Activated CD4-positive, alpha-beta T cell treated with anti-CD3 and anti-CD28 coated beads, Interleukin-2, amount 10 ng/mL, durations not matched to agents 24 days and 14 days (primary cell): ENCODE measurements at regions not wholly inside any gene's neighbourhood (a gene's known extent, or its start where the extent isn't known, plus 50 kb on each side); places are given as distances from the start of the nearest gene placed in this dataset.
"Not testable (repeated sequence)": the region's sequence is repeated elsewhere in the genome, so short reads cannot be mapped to it uniquely, and the experiment has no call there.

Experiments
- DNase-seq: peaks from one replicate; pipeline ENCODE4 v3.0.0; 2022
- H3K27ac Mint-ChIP-seq: one replicate; pipeline ENCODE4 v1.8.0; 2022; ENCODE audit warnings: mild to moderate bottlenecking, mixed read lengths
- H3K27me3 Mint-ChIP-seq: one replicate; pipeline ENCODE4 v1.8.0; 2022; ENCODE audit warnings: mixed read lengths
- H3K36me3 Mint-ChIP-seq: one replicate; pipeline ENCODE4 v1.8.0; 2022; ENCODE audit warnings: low read depth, mild to moderate bottlenecking, mixed read lengths
- H3K4me1 Mint-ChIP-seq: one replicate; pipeline ENCODE4 v1.8.0; 2021; ENCODE audit warnings: mixed read lengths
- H3K4me3 Mint-ChIP-seq: one replicate; pipeline ENCODE4 v1.8.0; 2022; ENCODE audit warnings: mild to moderate bottlenecking, moderate library complexity, mixed read lengths
- H3K9me3 Mint-ChIP-seq: one replicate; pipeline ENCODE4 v1.8.0; 2021; ENCODE audit warnings: mixed read lengths
- intact Hi-C: fragments of 100-400 bp; cut with micrococcal nuclease; formaldehyde crosslinking; loops from one replicate; pipeline ENCODE4 v1.15.1; 2023

DNA sequence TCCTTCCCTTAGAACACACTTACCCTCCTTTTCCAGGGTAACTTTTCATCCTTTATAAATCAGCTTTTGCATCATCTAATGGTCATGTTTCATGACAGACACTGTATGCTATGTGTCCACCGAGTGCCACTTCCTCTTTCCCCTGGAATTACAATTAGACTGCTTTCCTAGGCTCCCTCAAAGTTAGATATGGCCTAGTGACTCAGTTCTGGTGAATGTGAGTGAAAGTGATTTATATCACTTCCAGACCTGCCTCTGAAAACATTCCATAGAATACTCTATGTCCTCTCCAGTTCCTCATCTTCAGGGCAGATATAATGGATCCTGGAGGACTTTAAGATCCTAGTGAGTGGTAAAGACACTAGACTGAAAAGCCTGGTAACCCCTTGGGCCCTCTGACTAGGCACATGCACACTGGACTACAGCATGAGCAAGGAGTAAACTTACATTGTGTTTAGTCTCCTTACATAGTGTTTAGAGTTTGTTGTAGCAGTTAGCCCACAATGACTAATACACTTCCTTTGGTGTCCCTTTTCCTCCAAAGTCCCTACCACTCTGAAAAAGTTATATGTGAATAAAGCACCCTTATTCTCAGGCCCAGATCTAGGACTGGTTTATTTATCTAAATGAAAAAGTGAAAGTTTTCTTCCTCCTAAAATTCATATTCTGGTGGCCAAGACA is 59.3 kb downstream of the GPR88 start:
- peaks cover 7% of the 10 kb centered on the region for H3K9me3 Mint-ChIP-seq
- no peak overlapping the region for H3K27ac Mint-ChIP-seq

DNA sequence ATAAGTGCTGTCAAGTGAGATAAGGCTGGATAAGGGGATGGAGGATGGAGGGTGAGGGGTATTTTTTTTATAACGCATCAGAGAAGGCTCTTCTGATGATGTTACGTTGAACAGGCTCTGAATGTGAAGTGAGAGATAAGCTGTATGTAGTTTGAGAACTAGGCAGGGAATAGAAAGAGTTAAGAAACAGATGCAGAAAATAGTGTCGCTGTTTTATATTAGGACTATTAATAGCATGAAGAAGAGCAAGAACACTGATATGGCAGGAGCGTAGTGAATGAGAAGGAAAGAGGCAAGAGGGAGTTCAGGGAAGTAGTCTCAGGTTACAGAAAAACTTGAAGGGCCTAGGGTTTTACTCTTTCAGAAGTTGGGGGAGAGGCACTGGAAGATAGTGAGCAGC is 59.8 kb downstream of the GPR88 start:
- H3K4me3 Mint-ChIP-seq = no peak overlapping the region
- no peak for DNase-seq
- H3K27ac Mint-ChIP-seq = no peak overlapping the region
- intact Hi-C loops = no loop called here
- no peaks in the 10 kb centered on the region for H3K27me3 Mint-ChIP-seq
- H3K36me3 Mint-ChIP-seq = no peaks in the 10 kb centered on the region
- no peaks in the 10 kb centered on the region for H3K4me1 Mint-ChIP-seq
- peaks cover 7% of the 10 kb centered on the region for H3K9me3 Mint-ChIP-seq

More for the DNA sequence above, 59.3 kb downstream of the GPR88 start:
- Mint-ChIP-seq H3K4me3 (no peak overlapping the region), H3K4me1 (no peaks in the 10 kb centered on the region), H3K27me3 (no peaks in the 10 kb centered on the region), H3K36me3 (no peaks in the 10 kb centered on the region)
- DNase-seq = no peak
- intact Hi-C loops = no loop called here

DNA sequence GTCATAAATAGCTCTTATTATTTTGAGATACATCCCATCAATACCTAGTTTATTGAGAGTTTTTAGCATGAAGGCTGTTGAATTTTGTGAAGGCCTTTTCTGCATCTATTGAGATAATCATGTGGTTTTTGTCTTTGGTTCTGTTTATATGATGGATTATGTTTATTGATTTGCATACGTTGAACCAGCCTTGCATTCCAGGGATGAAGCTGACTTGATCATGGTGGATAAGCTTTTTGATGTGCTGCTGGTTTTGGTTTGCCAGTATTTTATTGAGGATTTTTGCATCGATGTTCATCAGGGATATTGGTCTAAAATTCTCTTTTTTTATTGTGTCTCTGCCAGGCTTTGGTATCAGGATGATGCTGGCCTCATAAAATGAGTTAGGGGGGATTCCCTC is 62.4 kb downstream of the GPR88 start:
- H3K4me1 Mint-ChIP-seq, H3K27ac Mint-ChIP-seq, intact Hi-C loops, H3K27me3 Mint-ChIP-seq, H3K4me3 Mint-ChIP-seq, DNase-seq, H3K36me3 Mint-ChIP-seq, H3K9me3 Mint-ChIP-seq: not testable (repeated sequence)

DNA sequence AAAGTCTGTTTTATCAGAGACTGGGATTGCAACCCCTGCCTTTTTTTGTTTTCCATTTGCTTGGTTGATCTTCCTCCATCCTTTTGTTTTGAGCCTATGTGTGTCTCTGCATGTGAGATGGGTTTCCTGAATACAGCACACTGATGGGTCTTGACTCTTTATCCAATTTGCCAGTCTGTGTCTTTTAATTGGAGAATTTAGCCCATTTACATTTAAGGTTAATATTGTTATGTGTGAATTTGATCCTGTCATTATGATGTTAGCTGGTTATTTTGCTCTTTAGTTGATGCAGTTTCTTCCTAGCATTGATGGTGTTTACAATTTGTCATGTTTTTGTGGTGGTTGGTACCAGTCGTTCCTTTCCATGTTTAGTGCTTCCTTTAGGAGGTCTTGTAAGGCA is 64.1 kb downstream of the GPR88 start:
- H3K9me3 Mint-ChIP-seq, H3K4me1 Mint-ChIP-seq, H3K36me3 Mint-ChIP-seq, H3K4me3 Mint-ChIP-seq, H3K27ac Mint-ChIP-seq, intact Hi-C loops, DNase-seq: not testable (repeated sequence)
- peaks cover 12% of the 10 kb centered on the region for H3K27me3 Mint-ChIP-seq

DNA sequence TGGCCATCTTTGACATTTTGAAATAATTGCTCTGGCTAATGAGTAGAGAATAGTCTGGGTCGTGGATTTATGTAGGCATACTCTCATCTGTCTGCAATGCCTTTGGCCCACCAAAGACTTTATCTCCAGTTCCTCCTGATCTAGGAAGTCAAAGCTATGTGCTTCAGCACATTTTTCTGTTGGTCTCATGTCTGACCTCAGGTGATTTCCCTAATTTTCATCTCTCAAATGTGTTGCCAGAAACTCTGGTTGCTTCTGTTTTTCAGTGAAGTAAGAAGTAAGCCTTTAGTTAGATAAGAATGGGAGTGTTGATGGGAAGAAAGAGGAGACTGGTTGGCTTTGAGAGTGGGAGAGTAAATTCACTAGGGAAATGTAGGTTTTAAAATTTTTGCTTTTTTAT is 66.4 kb downstream of the GPR88 start:
- H3K36me3 Mint-ChIP-seq = no peaks in the 10 kb centered on the region
- peaks cover 7% of the 10 kb centered on the region for H3K9me3 Mint-ChIP-seq
- DNase-seq = no peak
- peaks cover 23% of the 10 kb centered on the region for H3K27me3 Mint-ChIP-seq
- intact Hi-C loops = no loop called here
- H3K4me3 Mint-ChIP-seq = no peak overlapping the region
- no peak overlapping the region for H3K27ac Mint-ChIP-seq
- no peaks in the 10 kb centered on the region for H3K4me1 Mint-ChIP-seq

DNA sequence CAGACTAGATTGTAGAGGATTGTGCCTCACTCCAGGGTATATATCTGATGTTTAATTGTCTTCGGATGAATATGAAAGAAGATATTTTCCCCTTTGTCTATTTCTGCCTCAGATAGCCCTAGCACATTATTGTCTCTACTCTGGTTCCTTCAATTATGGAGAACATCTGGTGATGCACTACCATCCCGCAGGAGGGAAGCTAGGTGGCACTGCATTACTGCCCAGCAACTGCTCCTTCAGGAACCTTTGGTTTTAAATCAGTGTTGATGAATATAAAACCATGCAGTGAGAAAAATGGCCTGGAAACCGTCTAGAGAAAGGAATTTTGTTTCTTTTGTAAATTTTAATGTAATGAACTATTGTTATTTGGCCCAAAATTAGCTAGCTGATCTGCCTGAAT is 68.5 kb downstream of the GPR88 start:
- Mint-ChIP-seq H3K4me3 (no peak overlapping the region), H3K36me3 (no peaks in the 10 kb centered on the region), H3K27ac (no peak overlapping the region), H3K9me3 (peaks cover 1% of the 10 kb centered on the region), H3K4me1 (no peaks in the 10 kb centered on the region), H3K27me3 (peaks cover 26% of the 10 kb centered on the region)
- intact Hi-C loops = loop anchor here (2.0 kb wide), 1 partner anchor 262 kb away; no protein-coding TSS in a partner anchor
- no peak for DNase-seq

DNA sequence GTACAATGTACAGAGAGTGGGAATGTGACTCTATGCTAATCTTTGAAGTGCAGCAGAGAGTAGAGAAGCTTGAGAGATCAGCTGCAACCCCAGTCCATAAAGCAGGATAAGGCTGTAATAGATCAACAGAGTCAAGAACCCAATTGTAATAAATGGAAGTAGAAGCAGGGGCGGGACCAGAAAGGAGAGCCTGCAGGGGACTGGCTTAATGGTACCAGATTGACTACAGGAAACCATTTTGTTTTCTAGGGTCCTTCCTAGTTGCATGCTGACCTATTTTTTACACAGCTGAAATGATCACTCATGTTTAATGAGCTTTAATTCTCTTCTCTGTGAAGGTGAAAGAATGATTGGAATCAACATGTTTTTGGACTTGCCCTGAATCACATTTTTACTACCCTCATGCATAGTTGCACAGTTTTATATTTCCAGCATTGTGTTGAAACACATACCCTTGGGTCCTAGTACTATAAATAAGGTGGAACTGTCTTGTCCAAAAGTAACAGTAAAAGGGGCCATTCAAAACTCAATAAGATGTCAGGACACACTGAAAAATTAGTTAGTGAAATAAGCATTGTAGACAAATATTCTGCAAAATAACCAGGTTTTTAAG is 69.8 kb downstream of the GPR88 start:
- no peaks in the 10 kb centered on the region for H3K36me3 Mint-ChIP-seq
- H3K27me3 Mint-ChIP-seq = peaks cover 26% of the 10 kb centered on the region
- H3K27ac Mint-ChIP-seq = no peak overlapping the region
- H3K4me3 Mint-ChIP-seq = no peak overlapping the region
- no peaks in the 10 kb centered on the region for H3K4me1 Mint-ChIP-seq
- H3K9me3 Mint-ChIP-seq = no peaks in the 10 kb centered on the region
- intact Hi-C loops = loop anchor here (2.0 kb wide), 1 partner anchor 261 kb away; no protein-coding TSS in a partner anchor
- DNase-seq = no peak

DNA sequence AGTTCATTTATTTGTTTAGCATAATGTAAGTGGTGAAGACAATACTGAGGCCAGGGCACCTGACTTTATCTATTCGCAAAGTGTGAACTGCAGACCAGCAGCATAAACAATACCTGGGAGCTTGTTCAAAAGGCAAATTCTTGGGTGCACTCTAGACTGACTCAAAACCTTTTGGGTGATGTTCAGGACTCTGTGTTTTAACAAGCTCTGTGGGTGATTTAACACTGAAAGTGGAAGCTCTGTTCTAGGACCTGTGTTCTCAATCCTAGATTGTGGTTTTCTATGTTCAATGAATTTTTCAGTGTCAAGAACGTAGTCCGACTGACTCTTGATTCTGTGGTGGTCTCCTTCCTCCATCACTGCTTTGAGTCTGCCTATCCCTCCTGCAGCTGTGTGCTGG is 71.9 kb downstream of the GPR88 start:
- Mint-ChIP-seq H3K27me3 (peaks cover 24% of the 10 kb centered on the region), H3K4me3 (no peak overlapping the region), H3K27ac (no peak overlapping the region), H3K4me1 (peaks cover 12% of the 10 kb centered on the region), H3K9me3 (no peaks in the 10 kb centered on the region), H3K36me3 (no peaks in the 10 kb centered on the region)
- DNase-seq = no peak
- intact Hi-C loops = no loop called here

DNA sequence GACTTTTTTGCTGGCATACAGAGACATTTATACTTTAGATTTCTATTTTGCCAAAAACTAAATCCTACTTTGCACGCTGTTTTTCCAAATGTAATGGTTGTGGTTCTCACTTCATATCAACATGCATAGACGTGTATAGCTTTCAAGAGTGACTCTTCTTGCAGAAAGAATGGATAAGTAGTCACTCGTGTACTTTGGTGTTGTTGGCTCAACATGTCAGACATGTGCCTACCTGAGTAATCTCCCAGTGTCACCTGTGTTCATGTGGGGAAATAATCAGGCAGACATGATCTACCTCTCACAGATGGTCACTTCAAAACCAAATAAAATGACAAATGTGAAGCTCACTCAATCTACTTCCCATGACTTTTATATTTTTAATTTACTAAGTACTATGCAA is 73.1 kb downstream of the GPR88 start:
- intact Hi-C loops = no loop called here

DNA sequence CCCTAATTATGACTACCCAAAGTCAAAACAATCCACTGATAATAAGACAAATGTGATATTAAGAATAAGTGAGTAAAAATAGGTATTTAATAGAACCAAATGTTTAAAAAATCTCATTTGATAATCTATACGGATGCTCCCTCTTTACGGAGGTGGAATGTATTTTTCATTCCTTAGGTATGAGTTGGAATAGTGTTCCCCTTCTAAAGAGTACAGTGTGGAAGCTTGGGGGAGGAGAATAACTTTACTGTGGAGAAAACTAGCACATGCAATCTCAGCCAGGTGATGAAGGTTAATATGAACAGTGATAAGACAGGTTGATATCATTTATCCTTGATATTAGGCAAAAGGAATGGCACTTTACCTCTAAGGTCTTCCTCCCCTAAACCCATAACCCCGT is 74.6 kb downstream of the GPR88 start:
- intact Hi-C loops = no loop called here
- Mint-ChIP-seq H3K4me1 (peaks cover 12% of the 10 kb centered on the region), H3K27me3 (peaks cover 13% of the 10 kb centered on the region), H3K27ac (no peak overlapping the region), H3K9me3 (no peaks in the 10 kb centered on the region), H3K36me3 (no peaks in the 10 kb centered on the region), H3K4me3 (no peak overlapping the region)
- no peak for DNase-seq

More for the DNA sequence above, 73.1 kb downstream of the GPR88 start:
- H3K36me3 Mint-ChIP-seq = no peaks in the 10 kb centered on the region
- DNase-seq = peak; percentile 48
- no peak overlapping the region for H3K4me3 Mint-ChIP-seq
- H3K9me3 Mint-ChIP-seq = no peaks in the 10 kb centered on the region
- H3K4me1 Mint-ChIP-seq = peaks cover 12% of the 10 kb centered on the region
- H3K27ac Mint-ChIP-seq = no peak overlapping the region
- peaks cover 16% of the 10 kb centered on the region for H3K27me3 Mint-ChIP-seq

DNA sequence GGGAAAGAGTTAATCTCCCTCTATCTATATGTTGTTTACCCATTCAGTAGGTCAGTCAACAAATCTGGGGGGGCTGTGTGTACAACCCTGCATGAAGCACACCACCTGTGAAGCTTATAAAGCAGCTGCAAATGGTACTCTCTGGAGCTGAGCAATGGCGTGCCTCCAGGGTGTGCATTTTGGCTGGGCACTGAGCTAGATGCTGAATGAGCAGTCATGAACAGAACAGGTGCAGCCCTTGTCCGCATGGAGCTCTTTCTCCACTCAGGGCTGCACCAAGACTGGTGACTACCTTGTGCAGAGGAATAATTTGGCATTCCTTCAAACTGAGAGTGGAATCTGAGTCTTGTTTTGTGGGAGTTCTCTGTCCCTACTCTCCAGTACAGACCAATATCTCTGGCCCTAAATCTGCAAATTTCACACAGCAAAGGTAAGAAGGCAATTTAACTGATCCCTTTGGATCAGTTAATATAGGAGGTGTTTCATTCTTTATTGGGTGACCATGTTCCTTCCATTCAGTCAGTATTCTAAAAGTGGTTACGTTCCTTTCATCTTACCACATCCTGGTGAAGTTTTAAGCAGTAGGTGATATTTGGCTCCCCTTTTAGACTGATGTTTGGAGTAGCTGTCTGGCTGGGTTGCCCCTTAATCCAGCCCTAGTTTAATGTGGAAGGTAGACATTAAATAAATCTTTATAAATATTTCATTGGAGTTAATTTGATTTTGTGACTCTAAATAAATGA is 76.0 kb downstream of the GPR88 start:
- no peaks in the 10 kb centered on the region for H3K9me3 Mint-ChIP-seq
- H3K4me3 Mint-ChIP-seq = no peak overlapping the region
- peaks cover 7% of the 10 kb centered on the region for H3K27me3 Mint-ChIP-seq
- no peak overlapping the region for H3K27ac Mint-ChIP-seq
- intact Hi-C loops = no loop called here
- no peaks in the 10 kb centered on the region for H3K36me3 Mint-ChIP-seq
- DNase-seq = peak; percentile 59
- peaks cover 12% of the 10 kb centered on the region for H3K4me1 Mint-ChIP-seq

DNA sequence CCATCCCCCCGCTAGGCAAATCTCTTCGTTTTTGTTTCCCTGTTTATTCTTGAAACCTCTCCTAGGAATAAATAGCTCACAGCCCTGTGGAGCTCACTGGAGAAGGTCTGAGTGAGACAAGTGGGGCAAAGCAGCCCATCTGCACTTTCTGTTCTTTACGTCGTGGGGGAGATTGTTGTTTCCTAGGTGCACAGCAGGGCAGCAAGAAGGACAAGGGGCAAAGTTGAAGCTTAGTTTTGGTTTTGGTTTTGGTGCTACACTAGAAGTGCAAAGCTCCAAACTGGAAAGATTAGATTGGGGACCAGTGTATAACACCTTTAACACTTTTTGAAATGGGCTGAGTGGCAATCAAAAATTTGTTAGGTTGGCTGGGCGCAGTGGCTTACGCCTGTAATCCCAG is 76.6 kb downstream of the GPR88 start:
- intact Hi-C loops = no loop called here

DNA sequence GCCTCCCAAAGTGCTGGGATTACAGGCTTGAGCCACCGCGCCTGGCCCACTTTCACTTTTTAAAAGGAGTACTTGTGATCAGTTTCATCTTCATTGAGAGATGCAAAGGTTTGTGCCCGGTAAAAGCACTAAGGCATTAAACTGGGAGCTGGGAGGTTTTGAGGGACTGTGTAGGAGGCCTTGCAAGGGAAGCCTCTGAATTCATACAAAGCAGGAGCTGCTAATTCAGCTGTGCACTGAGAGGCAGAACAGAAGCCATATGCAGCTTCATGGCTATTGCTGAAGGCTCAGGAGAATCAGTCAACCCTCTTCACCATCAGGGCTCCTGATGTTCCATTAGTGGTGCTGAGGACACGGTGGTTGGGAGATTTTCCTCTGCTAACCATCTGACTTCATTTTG is 77.7 kb downstream of the GPR88 start:
- H3K36me3 Mint-ChIP-seq = no peaks in the 10 kb centered on the region
- no peaks in the 10 kb centered on the region for H3K27me3 Mint-ChIP-seq
- no peak overlapping the region for H3K4me3 Mint-ChIP-seq
- peaks cover 12% of the 10 kb centered on the region for H3K4me1 Mint-ChIP-seq
- DNase-seq = no peak
- H3K9me3 Mint-ChIP-seq = no peaks in the 10 kb centered on the region
- intact Hi-C loops = no loop called here
- no peak overlapping the region for H3K27ac Mint-ChIP-seq

More for the DNA sequence above, 76.6 kb downstream of the GPR88 start:
- H3K9me3 Mint-ChIP-seq = no peaks in the 10 kb centered on the region
- peaks cover 2% of the 10 kb centered on the region for H3K27me3 Mint-ChIP-seq
- peak overlapping the region; percentile 48 for H3K27ac Mint-ChIP-seq
- H3K36me3 Mint-ChIP-seq = no peaks in the 10 kb centered on the region
- peak; percentile 69 for DNase-seq
- H3K4me3 Mint-ChIP-seq = peak overlapping the region; percentile 61
- peaks cover 12% of the 10 kb centered on the region for H3K4me1 Mint-ChIP-seq

DNA sequence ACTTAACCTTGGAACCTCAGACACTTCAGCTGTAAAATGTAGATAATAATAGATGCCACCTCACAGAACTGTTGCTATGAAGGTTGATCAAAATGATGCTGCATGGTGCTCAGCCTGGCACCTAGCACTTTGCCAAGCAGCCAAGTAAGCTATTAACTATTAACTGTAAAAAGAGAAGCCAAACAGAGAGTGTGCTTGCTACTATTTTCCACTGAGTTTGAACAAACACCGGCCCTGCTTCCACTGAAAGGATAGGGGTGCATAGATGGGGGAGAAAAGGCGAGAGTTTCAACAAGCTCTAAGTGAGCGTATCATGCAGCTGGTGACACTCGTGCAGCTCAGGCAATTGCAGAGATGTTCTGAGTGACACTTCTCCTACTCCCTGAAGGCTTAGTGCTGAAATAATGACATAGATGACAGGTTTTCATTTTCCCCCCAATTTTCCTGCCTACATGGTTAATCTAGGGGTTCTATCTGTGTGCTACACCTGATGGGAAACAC is 78.2 kb downstream of the GPR88 start:
- intact Hi-C loops = no loop called here
- H3K27ac Mint-ChIP-seq = no peak overlapping the region
- peak; percentile 42 for DNase-seq
- H3K4me3 Mint-ChIP-seq = no peak overlapping the region
- H3K36me3 Mint-ChIP-seq = no peaks in the 10 kb centered on the region
- H3K9me3 Mint-ChIP-seq = no peaks in the 10 kb centered on the region
- H3K27me3 Mint-ChIP-seq = no peaks in the 10 kb centered on the region
- peaks cover 12% of the 10 kb centered on the region for H3K4me1 Mint-ChIP-seq
